Right lobe of liver (tissue), 6 donors: ENCODE measurements at regions not wholly inside any gene's neighbourhood (a gene's known extent, or its start where the extent isn't known, plus 50 kb on each side); places are given as distances from the start of the nearest gene placed in this dataset.

Experiments used
- ATAC-seq, 4 donors: fragments of 200-7000 bp; cut with Tn5 transposase; one replicate each; pipeline ENCODE4 v1.9.1; 2020; ENCODE audit warnings: mild to moderate bottlenecking in 4 of 4, moderate library complexity in 4 of 4
- DNase-seq, 3 donors: peaks; one replicate each; pipeline ENCODE4 v3.0.0-alpha.2; 2020
- H3K27ac ChIP-seq, 3 donors: fragments of 200-600 bp; one replicate each; pipeline ENCODE4 v1.8.0; 2022
- H3K27me3 ChIP-seq, 2 donors: fragments of 200-600 bp; one replicate each; pipeline ENCODE4 v1.8.0; 2022
- H3K36me3 ChIP-seq, 4 donors: fragments of 200-600 bp; sonication (generic) in 1 of 4; one replicate each; pipeline versions ENCODE4 v1.5.1 to v1.8.0; 2017 to 2022; ENCODE audit warnings: control low read depth in 1 of 4
- H3K4me1 ChIP-seq, 4 donors: fragments of 200-600 bp; sonication (generic) in 1 of 4; one replicate each; pipeline versions ENCODE4 v1.5.1 to v1.8.0; 2017 to 2022; ENCODE audit warnings: control low read depth in 1 of 4
- H3K4me3 ChIP-seq, 3 donors: fragments of 200-600 bp; one replicate each; pipeline ENCODE4 v1.8.0; 2022
- H3K9me3 ChIP-seq, 4 donors: fragments of 200-600 bp; sonication (generic) in 1 of 4; one replicate each; pipeline versions ENCODE4 v1.5.1 to v1.8.0; 2017 to 2022; ENCODE audit warnings: control low read depth in 1 of 4
- CTCF ChIP-seq, 4 donors: fragments of 200-600 bp in 3 of 4; fragments of 450-650 bp in 1 of 4; IDR thresholded peaks; one replicate each; pipeline versions ENCODE4 v1.5.1 to v1.8.0; 2016 to 2022; ENCODE audit warnings: antibody characterized with exemption in 4 of 4, mild to moderate bottlenecking in 2 of 4
- POLR2A ChIP-seq: fragments of 450-650 bp; IDR thresholded peaks from one replicate; pipeline ENCODE4 v1.6.1; 2017; ENCODE audit warnings: antibody characterized with exemption, mild to moderate bottlenecking
- WGBS: methylation state at CpG from one replicate; pipeline ENCODE4 v1.1.6; 2018; ENCODE audit warnings: low coverage, low lambda C conversion rate; ENCODE audit not compliant: insufficient coverage; ENCODE audit errors: missing lambda C conversion rate; 5-methylcytosine and 5-hydroxymethylcytosine counted together
- intact Hi-C, 2 donors: fragments of 100-400 bp; cut with DNase I; formaldehyde crosslinking; loops; one replicate each; pipeline versions ENCODE4 v1.11.2 to v1.14.1; 2022
- donor health status: DM: no; HTN: yes; CAD: no.
- donor health status: DM: no; HTN: no; CAD: no.
- donor health status: DM: no; HTN: no; CAD: no.
- donor health status: DM: no; HTN: yes; CAD: no.
- donor health status: DM: no; HTN: yes; CAD: no.

GRCh38 chr5:87944553-87945285 is 323.9 kb downstream of the TMEM161B start:
- Histone ChIP-seq H3K4me3 (no peak overlapping the region), H3K27me3 (no peaks in the 10 kb centered on the region), H3K27ac (no peak overlapping the region), H3K36me3 (no peaks in the 10 kb centered on the region), H3K9me3 (no peaks in the 10 kb centered on the region), H3K4me1 (no peaks in the 10 kb centered on the region)
- intact Hi-C loops = no loop called here
- DNase-seq (no peak), ATAC-seq (no peak)
- no peak for TF ChIP-seq POLR2A
- no peak for TF ChIP-seq CTCF (IDR thresholded peaks at IDR 0.05)
- 54% methylated on average over 9 of the region's 9 CpGs for WGBS

GRCh38 chr5:87940775-87941174 is 327.9 kb downstream of the TMEM161B start:
- H3K9me3 ChIP-seq = no peaks in the 10 kb centered on the region
- 41% methylated on average over 4 of the region's 4 CpGs for WGBS
- DNase-seq (no peak), ATAC-seq (no peak)
- H3K4me3 ChIP-seq = no peak overlapping the region
- H3K27me3 ChIP-seq = no peaks in the 10 kb centered on the region
- H3K27ac ChIP-seq = no peak overlapping the region
- H3K36me3 ChIP-seq = no peaks in the 10 kb centered on the region
- intact Hi-C loops = no loop called here
- no peak for TF ChIP-seq CTCF (IDR thresholded peaks at IDR 0.05)
- TF ChIP-seq POLR2A = no peak
- H3K4me1 ChIP-seq = no peaks in the 10 kb centered on the region

GRCh38 chr5:87936667-87937066 is 332.0 kb downstream of the TMEM161B start:
- Histone ChIP-seq H3K36me3 (no peaks in the 10 kb centered on the region), H3K4me1 (no peaks in the 10 kb centered on the region), H3K4me3 (no peak overlapping the region), H3K27ac (no peak overlapping the region), H3K27me3 (no peaks in the 10 kb centered on the region), H3K9me3 (no peaks in the 10 kb centered on the region)
- intact Hi-C loops = no loop called here
- ATAC-seq = no peak
- no peak for DNase-seq
- TF ChIP-seq POLR2A (no peak), CTCF (IDR thresholded peaks at IDR 0.05) (no peak)

GRCh38 chr5:87924436-87924835 is 344.2 kb downstream of the TMEM161B start:
- H3K9me3 ChIP-seq = no peaks in the 10 kb centered on the region
- no peaks in the 10 kb centered on the region for H3K36me3 ChIP-seq
- no peak overlapping the region for H3K4me3 ChIP-seq
- no peak for ATAC-seq
- TF ChIP-seq POLR2A (no peak), CTCF (IDR thresholded peaks at IDR 0.05) (no peak)
- H3K27ac ChIP-seq = no peak overlapping the region
- intact Hi-C loops = no loop called here
- no peaks in the 10 kb centered on the region for H3K4me1 ChIP-seq
- 31% methylated on average over 5 of the region's 7 CpGs for WGBS
- DNase-seq = no peak
- H3K27me3 ChIP-seq = no peaks in the 10 kb centered on the region

- no peak for ATAC-seq
- Histone ChIP-seq H3K4me1 (no peaks in the 10 kb centered on the region), H3K4me3 (no peak overlapping the region), H3K36me3 (no peaks in the 10 kb centered on the region), H3K9me3 (no peaks in the 10 kb centered on the region), H3K27me3 (no peaks in the 10 kb centered on the region), H3K27ac (no peak overlapping the region)
- intact Hi-C loops = no loop called here
- no peak for DNase-seq
- TF ChIP-seq CTCF (IDR thresholded peaks at IDR 0.05) (no peak), POLR2A (no peak)
- WGBS = 81% methylated on average over 3 of the region's 4 CpGs
Measured at GRCh38 chr5:87916320-87916719, 352.3 kb downstream of the TMEM161B start.
